Activated naive CD8-positive, alpha-beta T cell (primary cell): ENCODE measurements at regions not wholly inside any gene's neighbourhood (a gene's known extent, or its start where the extent isn't known, plus 50 kb on each side); places are given as distances from the start of the nearest gene placed in this dataset.

Experiments used
- H3K27ac Mint-ChIP-seq: one replicate; pipeline ENCODE4 v1.8.0; 2021; ENCODE audit warnings: mixed read lengths
- H3K27me3 Mint-ChIP-seq: one replicate; pipeline ENCODE4 v1.8.0; 2021; ENCODE audit warnings: mixed read lengths
- H3K36me3 Mint-ChIP-seq: one replicate; pipeline ENCODE4 v1.8.0; 2021; ENCODE audit warnings: mixed read lengths
- H3K4me1 Mint-ChIP-seq: one replicate; pipeline ENCODE4 v1.8.0; 2021; ENCODE audit warnings: low read depth, mixed read lengths
- H3K4me3 Mint-ChIP-seq: one replicate; pipeline ENCODE4 v1.8.0; 2021; ENCODE audit warnings: mild to moderate bottlenecking, mixed read lengths
- H3K9me3 Mint-ChIP-seq: one replicate; pipeline ENCODE4 v1.8.0; 2021; ENCODE audit warnings: low read depth, mixed read lengths

GRCh38 chr5:126718236-126718868, 58.6 kb upstream of the LMNB1 start:
- Mint-ChIP-seq H3K9me3 (no peaks in the 10 kb centered on the region), H3K36me3 (no peaks in the 10 kb centered on the region), H3K27ac (no peak overlapping the region), H3K4me1 (no peaks in the 10 kb centered on the region), H3K27me3 (no peaks in the 10 kb centered on the region), H3K4me3 (no peak overlapping the region)

GRCh38 chr5:126720369-126720768, 56.6 kb upstream of the LMNB1 start:
- H3K4me3 Mint-ChIP-seq = no peak overlapping the region
- no peaks in the 10 kb centered on the region for H3K4me1 Mint-ChIP-seq
- no peak overlapping the region for H3K27ac Mint-ChIP-seq
- H3K9me3 Mint-ChIP-seq = no peaks in the 10 kb centered on the region
- no peaks in the 10 kb centered on the region for H3K27me3 Mint-ChIP-seq
- no peaks in the 10 kb centered on the region for H3K36me3 Mint-ChIP-seq

GRCh38 chr5:126723643-126724042, 53.3 kb upstream of the LMNB1 start:
- no peaks in the 10 kb centered on the region for H3K4me1 Mint-ChIP-seq
- H3K9me3 Mint-ChIP-seq = no peaks in the 10 kb centered on the region
- no peaks in the 10 kb centered on the region for H3K36me3 Mint-ChIP-seq
- no peak overlapping the region for H3K4me3 Mint-ChIP-seq
- no peaks in the 10 kb centered on the region for H3K27me3 Mint-ChIP-seq
- no peak overlapping the region for H3K27ac Mint-ChIP-seq
